HG02884 (cell line): ENCODE measurements at regions not wholly inside any gene's neighbourhood (a gene's known extent, or its start where the extent isn't known, plus 50 kb on each side); places are given as distances from the start of the nearest gene placed in this dataset.
"Not testable (repeated sequence)": the region's sequence is repeated elsewhere in the genome, so short reads cannot be mapped to it uniquely, and the experiment has no call there.

ENCODE experiments used
- ATAC-seq: cut with Tn5 transposase; IDR thresholded peaks from one replicate; pipeline ENCODE4 v1.9.1; 2021; ENCODE audit warnings: mild to moderate bottlenecking, moderate library complexity; ENCODE audit not compliant: unreplicated experiment

DNA sequence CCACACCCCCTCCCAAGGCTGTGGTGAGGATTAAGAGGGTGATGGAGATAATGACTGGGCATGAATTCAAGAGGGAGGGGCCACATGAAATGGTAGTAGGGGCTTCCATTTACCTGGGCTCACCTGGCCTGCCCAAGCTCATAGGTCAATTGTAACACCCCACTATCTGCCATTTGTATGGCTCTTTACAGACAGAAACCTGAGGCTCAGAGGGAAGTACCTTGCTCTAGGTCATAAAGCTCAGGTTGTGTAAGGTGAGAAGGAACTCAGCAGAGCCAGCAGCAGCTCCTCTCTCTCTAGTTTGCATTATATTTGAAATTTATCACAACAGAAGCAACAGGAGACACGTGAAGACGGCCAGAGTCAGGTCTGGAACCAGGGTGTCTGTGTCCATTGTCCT, 133.4 kb upstream of the ALDH1B1 start:
- ATAC-seq: no peak

DNA sequence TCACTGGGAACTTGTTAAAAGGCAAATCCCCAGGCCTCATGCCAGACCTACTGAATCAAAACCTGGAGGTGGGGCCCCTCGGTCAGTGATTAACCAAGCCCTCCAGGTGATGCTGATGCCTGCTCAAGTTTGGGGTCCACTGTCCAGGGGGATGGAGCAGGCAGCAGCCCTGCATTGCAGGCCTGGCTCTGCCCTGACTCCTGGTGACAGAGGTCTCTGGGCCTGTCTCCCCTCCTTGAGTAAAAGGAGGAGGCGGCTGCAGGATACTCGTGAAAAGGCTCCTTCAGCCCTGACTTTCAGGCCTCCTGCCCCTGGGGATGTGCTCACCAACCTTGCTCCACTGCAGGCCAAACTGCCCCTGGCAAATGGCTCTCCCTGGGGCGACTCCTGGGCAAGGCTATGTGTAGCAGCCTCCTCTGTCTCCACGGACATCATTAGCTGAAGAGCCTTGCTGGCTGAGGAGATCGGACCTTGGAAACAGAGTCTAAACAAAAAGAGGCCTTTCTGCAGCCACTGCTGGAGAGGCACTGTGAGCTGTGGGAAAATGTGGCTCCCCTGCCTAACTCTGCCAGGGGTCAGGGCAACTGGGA, 134.8 kb upstream of the ALDH1B1 start:
- no peak for ATAC-seq

DNA sequence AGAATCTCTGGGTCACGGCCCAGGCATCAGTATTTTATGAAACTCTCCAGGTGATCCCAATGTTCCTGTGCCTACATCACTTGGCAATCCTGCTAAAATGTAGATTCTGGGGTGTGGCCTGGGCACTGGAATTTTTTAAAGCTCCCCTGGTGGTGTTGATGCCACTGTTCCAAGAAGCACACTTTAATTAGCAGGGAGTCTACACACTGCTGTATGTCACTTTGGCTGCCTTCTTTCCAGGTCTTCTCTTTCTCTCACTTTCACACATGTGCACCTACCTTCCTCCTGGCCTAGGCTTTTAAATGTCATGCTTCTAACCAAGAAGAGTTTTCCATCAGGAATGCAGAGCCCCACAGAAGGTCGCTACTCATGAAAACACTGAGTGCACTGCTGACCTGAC, 136.0 kb upstream of the ALDH1B1 start:
- no peak for ATAC-seq

DNA sequence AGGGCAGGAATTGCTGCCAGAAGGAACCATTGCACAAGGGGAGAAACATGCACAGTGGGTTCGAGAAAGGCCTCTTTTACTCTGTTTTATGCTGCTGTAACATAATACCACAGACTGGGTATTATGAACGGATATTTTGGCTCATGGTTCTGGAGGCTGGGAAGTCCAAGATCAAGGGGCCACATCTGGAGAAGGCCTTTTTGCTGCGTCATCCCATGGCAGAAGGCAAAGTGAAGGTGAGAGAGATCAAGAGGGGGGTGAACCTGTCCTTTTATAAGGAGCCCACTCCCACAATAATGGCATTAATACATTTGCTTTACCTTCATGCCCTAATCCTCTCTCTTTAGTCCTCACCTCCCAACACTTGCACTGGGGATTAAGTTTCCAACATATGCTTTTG, 136.9 kb upstream of the ALDH1B1 start:
- no peak for ATAC-seq

DNA sequence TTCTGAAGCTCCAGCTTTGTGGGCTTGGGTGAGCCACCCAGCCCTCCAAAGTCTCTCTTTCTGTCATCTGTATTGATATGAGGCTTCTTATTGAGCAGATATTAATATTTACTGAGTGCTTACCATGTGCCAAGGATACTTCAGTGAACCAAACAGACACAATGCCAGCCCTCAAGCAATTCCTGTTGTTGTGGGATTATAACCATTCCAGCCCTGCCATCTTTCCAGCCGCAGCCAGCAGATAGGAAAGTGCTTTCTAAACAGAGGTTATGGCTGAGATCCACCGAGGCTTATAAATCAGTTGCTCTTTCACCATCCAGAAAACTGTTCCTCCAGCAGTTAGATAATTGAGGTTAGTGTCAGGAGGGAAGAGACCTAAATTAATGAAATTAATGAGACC, 137.7 kb upstream of the ALDH1B1 start:
- no peak for ATAC-seq

DNA sequence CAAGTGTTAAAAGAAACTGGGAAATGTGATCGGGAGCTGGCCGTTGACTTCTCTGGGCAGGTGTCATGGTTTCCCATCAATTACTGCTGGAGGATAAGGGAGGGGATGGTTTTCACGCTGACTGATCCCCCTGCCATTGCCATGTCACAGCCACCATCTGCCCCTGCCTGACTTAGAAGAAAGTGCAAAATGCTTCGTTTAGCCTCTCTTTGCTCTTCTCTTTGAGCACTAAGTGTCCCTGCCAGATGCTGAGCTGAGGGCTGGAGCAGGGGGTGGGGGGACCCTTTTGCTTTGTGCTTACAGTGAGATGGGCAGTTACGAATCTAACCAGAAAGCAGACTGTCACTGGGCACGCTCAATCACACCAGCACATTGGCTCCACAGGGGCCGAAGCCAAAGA, 138.4 kb upstream of the ALDH1B1 start:
- ATAC-seq: no peak

DNA sequence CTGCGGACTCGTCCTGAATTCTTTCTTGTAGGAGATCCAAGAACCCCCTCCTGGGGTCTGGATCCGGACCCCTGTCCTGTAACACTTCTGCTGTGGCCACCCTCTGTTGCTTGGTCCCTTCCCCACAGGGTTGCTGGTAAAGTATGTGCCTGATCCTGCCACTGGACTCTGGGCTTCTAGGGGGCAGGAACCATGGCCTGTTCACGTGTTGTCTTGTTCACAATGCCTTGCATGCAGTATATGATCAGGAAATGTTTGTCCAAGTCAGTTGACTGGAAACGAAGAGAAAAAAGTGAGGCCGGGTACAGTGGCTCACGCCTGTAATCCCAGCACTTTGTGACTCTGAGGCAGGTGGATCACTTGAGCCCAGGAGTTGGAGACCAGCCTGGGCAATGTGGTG, 139.3 kb upstream of the ALDH1B1 start:
- ATAC-seq: no peak

DNA sequence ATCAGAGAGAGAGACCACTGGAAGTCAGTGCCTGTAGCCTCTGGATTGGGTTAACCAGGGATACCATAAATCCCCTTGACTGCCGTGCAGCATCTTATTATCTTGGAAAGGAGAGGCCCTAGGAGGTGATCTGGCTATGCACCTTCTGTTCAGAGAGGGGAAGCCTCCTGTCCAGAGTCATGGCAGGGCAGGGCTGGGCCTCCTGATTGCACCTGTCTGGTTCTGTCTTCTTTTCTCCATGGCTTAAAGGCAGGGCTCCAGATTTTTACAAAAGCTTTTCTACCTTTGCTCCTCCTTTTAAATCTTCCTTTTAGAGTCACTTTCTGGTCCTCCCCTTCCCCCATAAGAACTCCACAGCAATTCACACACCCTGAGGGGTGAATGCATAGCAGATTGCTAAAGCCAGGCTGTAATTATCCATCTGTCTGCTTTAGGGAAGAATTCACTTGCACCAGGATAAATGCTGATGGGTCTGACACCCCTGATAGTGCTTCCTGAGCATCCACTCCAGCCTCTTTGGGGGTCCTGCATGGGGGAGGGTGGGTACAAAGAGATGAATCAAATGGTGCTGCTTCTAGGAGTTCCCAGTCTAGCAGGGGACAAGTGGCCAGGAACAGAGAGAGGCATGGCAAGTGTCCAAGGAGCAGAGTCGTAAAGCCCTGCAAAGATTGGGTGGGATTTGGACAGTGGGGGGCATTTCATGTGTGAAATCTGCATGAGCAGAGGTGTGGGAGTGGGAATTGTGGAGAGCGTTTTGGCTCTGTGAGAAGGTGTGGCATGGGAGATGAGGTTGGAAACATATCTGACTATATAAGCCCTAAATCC, 141.3 kb upstream of the ALDH1B1 start:
- ATAC-seq: no peak

DNA sequence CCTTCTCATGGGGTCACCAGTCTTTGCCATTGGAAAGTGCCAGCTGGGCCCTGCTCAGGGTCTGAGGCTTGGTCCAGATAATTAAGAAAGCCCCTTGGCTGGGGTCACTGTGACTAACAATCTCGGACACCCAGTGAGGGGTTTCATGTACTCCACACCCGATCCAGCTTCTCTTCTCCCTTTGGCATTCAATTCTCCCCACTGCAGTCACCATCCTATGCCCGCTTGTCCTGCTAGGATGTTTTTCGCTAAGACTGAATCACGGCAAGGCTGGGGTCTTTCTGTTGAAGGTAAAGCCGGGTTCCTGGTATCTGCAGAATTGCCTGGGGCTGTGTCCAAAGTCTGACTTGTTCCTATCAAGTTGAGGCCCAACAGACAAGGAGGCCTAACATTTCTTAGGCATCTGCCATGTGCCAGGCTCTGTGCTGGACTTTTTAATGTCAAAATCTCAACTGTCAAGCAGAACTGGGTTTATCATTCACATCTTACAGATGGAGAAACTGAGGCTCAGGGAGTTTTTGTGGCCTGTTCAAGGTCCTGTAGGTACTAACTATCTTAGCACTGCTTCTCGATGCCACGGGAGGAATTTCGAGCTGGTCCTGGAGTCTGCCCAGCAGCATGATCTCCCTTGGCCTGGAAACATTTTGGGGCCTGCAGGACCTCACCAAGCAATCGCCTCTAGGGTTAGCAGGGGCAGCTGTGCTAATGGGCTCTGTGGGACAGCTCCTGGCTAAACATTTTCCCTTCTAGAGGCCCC, 142.0 kb upstream of the ALDH1B1 start:
- no peak for ATAC-seq

DNA sequence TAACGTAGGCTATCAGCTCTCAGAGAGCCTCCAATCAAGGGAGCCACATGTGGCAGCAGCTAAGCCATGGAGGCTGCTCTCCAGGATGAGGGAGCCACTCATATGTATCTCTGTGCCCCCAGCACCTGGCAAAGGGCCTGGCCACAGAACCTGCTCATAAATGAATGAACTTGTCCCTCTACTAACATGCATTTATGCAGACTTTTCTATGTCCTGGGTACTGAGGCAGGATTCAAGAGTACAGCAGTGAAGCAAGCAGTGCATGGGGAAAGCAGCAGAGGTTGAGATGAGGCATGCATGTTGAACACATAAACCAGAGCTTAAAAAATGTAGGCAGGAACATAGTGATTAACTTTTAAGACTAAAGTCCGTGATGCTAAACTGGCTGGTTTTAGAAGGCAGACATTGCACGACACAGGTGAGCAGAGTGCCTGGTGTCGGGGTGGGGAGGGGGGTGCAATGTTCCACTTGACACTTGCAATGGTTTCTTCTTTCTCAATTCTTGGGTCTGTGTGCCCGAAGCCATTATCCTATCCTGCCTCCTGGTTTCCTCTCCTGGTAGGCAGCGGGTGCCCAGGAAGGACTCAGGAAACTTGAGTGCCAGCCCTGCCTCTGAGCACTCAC, 142.8 kb upstream of the ALDH1B1 start:
- ATAC-seq: no peak

DNA sequence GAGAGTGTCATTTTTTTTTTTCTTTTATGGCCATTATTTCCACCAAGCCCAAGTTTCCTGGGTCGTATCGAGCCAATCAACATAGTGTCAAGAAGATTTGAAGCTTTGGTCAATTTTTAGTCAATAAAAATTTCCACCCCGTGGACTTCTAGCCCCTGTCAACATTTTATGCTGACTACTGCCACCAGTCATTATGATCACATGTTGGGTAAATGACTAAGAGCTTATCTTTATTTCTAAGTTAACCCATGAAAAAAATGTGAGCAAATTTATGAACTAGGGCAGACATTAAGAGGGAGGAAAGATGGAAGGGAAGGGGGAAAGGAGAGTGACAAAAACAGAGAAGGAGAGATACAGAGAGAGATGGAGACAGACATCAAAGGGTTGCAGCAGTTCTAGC, 143.5 kb upstream of the ALDH1B1 start:
- no peak for ATAC-seq

DNA sequence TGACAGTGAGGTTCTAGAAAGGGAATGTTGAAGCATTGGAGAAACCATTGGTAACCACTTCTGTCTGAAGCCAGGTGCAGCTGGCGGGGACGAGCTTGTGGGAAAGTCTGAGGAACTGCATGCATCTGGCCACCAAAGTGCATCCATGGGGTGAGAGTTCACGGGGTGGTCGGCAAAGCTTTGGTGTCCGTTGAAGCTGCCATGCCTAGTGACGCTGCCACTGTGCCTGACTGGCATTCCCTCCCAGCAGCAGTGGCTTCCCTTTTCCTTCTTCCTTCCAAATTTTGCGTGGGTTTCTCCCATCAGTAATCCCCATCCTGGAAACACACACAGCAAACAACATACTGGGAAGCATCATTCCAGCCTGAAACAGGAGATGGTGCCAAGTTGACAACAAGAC, 145.7 kb upstream of the ALDH1B1 start:
- ATAC-seq: no peak

DNA sequence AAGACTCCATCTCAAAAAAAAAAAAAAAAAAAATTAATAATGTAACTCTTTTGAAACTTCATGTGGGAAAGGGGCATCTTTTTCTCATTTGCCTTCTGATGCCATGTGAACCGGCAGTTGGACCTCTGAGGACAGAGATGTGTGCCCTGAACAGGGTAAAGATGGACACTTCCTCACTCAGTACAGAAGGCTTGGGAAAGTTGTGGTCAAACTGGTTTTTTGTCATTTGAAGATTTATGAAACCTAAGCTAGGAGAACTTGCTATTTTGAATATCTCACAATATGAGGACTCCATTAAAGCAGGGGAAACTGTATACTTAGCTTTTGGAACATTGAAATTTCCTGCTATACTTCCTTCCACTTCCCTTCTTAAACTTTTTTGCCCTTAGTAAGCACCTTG, 147.5 kb upstream of the ALDH1B1 start:
- ATAC-seq: no peak

DNA sequence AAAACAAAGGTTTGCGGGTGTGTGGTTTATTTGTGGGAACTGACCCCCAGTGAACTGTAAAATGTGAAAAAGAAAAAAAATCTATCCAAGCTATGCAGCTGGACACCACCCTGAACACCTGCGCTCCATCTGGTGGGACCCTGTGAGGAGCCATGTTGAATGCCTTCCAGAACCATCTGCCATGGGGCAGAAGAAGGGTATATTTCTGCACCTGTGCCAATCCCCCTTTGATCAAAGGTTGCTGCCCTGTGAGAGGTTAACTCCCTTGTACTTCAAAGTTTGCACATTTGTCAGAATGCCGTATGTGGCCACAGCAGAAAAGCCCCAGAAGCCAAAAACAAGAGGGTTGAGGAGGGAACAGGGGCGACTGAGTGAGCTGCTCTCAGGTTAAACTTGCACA, 148.5 kb upstream of the ALDH1B1 start:
- ATAC-seq: no peak

DNA sequence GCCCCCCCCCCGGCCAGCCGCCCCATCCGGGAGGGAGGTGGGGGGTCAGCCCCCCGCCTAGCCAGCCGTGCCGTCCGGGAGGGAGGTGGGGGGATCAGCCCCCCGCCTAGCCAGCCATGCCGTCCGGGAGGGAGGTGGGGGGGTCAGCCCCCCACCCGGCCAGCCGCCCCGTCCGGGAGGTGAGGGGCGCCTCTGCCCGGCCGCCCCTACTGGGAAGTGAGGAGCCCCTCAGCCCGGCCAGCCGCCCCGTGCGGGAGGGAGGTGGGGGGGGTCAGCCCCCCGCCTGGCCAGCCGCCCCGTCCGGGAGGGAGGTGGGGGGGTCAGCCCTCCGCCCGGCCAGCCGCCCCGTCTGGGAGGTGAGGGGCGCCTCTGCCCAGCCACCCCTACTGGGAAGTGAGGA, 150.4 kb upstream of the ALDH1B1 start:
- not testable (repeated sequence) for ATAC-seq

DNA sequence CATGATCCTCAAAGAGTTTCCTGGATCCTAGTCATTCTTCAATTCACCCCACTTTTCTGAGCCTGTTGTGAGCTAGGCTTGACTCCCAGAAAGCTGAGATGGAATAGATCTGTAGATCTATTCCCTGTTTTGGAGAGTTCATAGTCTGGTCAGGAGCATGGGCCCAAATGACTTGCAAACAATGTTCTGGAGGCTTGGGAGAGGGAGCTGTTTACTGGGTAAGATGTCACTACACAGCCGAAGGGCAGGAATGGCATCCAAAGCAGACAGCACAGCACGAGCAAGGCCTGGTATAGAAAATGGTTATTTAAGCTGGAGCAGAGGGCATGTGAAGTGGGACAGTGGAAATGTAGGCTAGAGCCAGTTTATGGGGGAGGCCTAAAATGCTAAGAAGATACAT, 152.5 kb upstream of the ALDH1B1 start:
- no peak for ATAC-seq

DNA sequence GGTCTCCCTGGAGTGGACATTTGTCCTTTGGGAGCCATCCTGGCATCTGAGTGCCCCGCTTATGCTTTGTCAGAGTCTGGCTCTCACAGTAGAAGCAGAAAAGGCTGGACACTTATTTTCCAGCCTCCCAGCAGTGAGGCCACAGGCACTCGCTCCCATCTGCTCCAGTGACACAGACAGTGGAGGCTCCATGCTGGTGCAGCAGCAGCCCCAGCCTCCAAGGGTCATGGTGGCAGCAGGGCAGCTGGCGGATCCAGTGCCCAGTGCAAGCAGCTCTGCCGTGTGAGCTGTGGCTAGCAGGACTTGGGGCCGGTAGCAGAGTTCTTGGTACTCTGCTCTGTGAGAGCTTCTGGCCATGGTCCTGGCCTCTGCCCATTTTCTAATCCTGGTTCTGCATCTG, 157.3 kb upstream of the ALDH1B1 start:
- ATAC-seq: no peak

DNA sequence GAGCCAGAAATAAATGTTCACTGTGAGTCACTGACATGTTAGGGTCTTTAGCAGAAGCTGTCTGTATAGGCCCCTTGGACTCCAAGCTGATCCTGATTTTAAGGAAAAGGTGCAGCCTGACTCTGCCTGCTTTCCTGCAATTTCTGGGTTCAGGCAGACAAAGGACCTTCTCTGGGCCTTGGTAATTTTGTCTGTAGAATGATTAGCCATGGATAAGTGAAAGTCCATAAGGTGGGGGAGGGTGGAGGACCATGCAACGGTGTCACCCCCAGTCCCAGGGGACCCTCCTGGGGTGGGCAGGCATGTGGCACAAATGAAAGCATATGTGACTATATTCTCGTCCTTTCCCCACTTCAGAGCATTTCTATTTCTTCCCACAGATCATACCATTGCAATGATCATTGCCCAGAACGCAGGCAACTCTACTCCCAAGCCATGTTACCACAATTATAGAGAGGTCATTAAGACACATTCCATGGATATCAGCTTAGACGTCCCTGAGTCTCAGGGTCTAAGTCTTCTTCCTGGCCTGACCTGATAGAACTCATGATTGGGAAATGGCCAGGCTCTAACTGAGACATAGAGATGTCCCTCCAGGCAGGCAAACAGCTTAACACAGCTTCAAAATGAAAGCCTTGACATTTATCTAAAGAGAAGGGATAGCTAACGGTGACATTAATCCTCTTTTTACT, 157.9 kb upstream of the ALDH1B1 start:
- no peak for ATAC-seq

DNA sequence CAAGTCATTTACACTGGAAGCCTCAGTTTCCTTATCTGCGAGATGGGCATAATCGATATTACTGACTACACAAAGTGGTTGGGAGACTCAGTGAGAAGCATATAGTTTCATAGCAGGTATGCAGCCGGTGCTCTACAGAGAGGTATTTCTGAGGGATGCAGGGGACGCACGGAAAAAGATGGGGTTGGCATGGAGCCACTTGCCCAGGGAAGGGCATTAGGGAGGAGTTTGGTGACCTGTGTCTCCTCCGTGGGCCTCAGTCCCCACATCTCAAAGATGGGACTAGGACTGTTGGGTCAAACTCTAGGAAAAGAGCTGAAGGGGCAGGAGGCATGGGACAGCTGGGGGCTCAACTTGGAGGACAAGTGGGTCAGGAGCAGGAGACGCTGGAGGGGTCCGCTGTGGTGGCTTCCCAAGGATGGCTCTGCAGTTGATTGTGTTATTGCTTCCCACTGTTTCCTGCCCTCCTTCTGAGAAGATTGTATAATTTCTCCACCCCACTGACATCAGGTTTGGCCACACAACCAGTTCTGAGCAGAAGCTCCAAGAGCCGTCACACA, 158.6 kb upstream of the ALDH1B1 start:
- no peak for ATAC-seq

DNA sequence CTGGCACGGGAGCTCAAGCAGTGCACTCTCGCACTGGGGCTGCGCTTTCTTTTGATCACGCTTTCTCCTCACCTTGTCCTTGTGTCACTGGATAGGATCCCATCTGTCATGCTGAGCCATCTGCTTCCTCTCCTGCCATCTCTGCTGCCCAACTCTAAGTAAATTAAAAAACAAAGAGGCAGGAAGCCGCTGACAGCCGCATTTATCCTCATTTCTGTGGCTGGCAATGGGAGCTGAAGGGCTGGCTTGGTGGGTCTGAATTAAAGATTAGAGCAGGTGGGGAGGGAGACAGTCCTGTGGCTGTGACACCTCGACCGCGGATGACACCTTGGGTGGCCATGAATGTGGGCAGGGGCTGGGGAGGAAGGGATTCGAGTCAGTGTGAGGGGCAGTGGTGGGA, 159.2 kb upstream of the ALDH1B1 start:
- ATAC-seq: no peak

DNA sequence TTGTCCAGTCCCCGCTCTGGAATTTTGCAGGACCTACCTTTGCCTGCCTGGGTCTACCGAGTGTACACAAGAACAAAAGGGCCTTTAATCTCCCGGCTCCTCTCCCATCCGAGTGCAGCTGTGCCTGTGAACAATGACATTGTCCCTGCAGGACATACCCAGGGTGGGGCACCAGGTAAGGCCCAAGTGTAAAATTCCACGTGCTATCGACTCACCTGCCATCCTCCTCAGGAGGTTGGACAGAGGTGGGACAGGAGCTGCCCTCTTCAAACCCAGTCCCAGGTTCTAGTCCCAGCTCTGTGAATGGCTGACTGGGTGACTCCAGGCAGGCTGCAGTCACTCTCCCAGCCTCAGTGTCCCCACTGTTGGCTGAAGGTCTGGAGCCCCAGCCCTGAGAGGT, 159.6 kb upstream of the ALDH1B1 start:
- ATAC-seq: no peak
